Panc1 (cell line): ENCODE measurements at regions not wholly inside any gene's neighbourhood (a gene's known extent, or its start where the extent isn't known, plus 50 kb on each side); places are given as distances from the start of the nearest gene placed in this dataset.

ENCODE experiments used
- ATAC-seq: fragments of 200-7000 bp; cut with Tn5 transposase; 2 replicates; pipeline ENCODE4 v1.9.1; 2020; ENCODE audit warnings: mild to moderate bottlenecking, moderate library complexity
- BruUV-seq: library from RNA; stranded (reverse); fragments of 400-500 nt; replicated peaks from 2 replicates; lab custom pipeline; 2021; lab: Mats Ljungman, UMichigan
- CTCF ChIA-PET: fragments of 300-600 bp; sonication (Branson Sonifier 250); formaldehyde crosslinking; loops from one replicate; lab custom pipeline; 2022; ENCODE audit warnings: antibody characterized with exemption; lab: Charles Lee
- POLR2A ChIA-PET: fragments of 300-600 bp; sonication (Branson Sonifier 250); formaldehyde crosslinking; loops from one replicate; lab custom pipeline; 2022; ENCODE audit warnings: antibody characterized with exemption; lab: Charles Lee
- DNase-seq: peaks from one replicate; pipeline ENCODE4 v3.0.0-alpha.2; 2010; ENCODE audit warnings: low read depth, low spot score
- H3K27ac ChIP-seq: 2 replicates; pipeline ENCODE4 v1.5.1; 2011; ENCODE audit warnings: mild to moderate bottlenecking, low read length, inconsistent platforms
- H3K27me3 ChIP-seq: fragments of 200-500 bp; sonication (Bioruptor generic); 2 replicates; pipeline ENCODE4 v1.6.0; 2014; ENCODE audit warnings: low read length, inconsistent platforms; ENCODE audit not compliant: control insufficient read depth, insufficient read depth
- H3K36me3 ChIP-seq: fragments of 200-500 bp; sonication (Bioruptor generic); 2 replicates; pipeline ENCODE4 v1.5.1; 2014; ENCODE audit warnings: inconsistent platforms, mild to moderate bottlenecking, low read length, moderate library complexity; ENCODE audit not compliant: control insufficient read depth, insufficient read depth
- H3K4me1 ChIP-seq: 2 replicates; pipeline ENCODE4 v1.5.1; 2011; ENCODE audit warnings: inconsistent platforms, mild to moderate bottlenecking, low read length, moderate library complexity; ENCODE audit not compliant: control insufficient read depth, insufficient read depth
- H3K4me3 ChIP-seq, 2 experiments: 2 replicates each; pipeline ENCODE4 v1.5.1; 2011 to 2012; ENCODE audit warnings: low read depth in 2 of 2, low read length in 2 of 2, mild to moderate bottlenecking in 2 of 2, inconsistent platforms in 1 of 2, moderate library complexity in 1 of 2
- H3K9me3 ChIP-seq: fragments of 200-500 bp; sonication (Bioruptor generic); 2 replicates; pipeline ENCODE4 v1.5.1; 2014; ENCODE audit warnings: low read depth, mild to moderate bottlenecking, inconsistent platforms, low read length, moderate library complexity; ENCODE audit not compliant: control insufficient read depth, insufficient read depth
- CTCF ChIP-seq: fragments of 450-650 bp; IDR thresholded peaks from 2 replicates; pipeline ENCODE4 v1.5.1; 2017; ENCODE audit warnings: mild to moderate bottlenecking
- POLR2AphosphoS5 ChIP-seq: IDR thresholded peaks from 2 replicates; pipeline ENCODE4 v1.6.1; 2012; ENCODE audit warnings: mild to moderate bottlenecking, low read depth, low read length, moderate library complexity
- REST ChIP-seq, 2 experiments: IDR thresholded peaks; 2 replicates each; pipeline ENCODE4 v1.6.1; 2011 to 2012; ENCODE audit warnings: low read depth in 2 of 2, control low read depth in 1 of 2, low read length in 1 of 2, mild to moderate bottlenecking in 1 of 2, moderate library complexity in 1 of 2; ENCODE audit not compliant: insufficient read depth in 1 of 2
- SIN3A ChIP-seq: IDR thresholded peaks from 2 replicates; pipeline ENCODE4 v1.6.1; 2012; ENCODE audit warnings: low read depth, mild to moderate bottlenecking, low read length, moderate library complexity, borderline replicate concordance; ENCODE audit not compliant: insufficient read depth
- TCF7L2 ChIP-seq: IDR thresholded peaks from 2 replicates; pipeline ENCODE4 v1.6.1; 2011; ENCODE audit warnings: mild to moderate bottlenecking, low read depth, low read length, inconsistent platforms
- in situ Hi-C: cut with HindIII; loops from 2 replicates; pipeline ENCODE4 v1.10.0; 2016; ENCODE audit warnings: low sequenced_read_pairs, low pct_unique_long_range_greater_than_20kb
- intact Hi-C: fragments of 100-400 bp; cut with micrococcal nuclease; formaldehyde crosslinking; loops from one replicate; pipeline ENCODE4 v1.10.0; 2022; ENCODE audit not compliant: unreplicated experiment

GRCh38 chr1:57788313-57788712, 364.5 kb upstream of the DAB1 start:
- in situ Hi-C loops (no loop called here), intact Hi-C loops (no loop called here)
- CTCF ChIA-PET, result no interaction called here
- POLR2A ChIA-PET, result no interaction called here
- H3K27me3 ChIP-seq, result no peaks in the 10 kb centered on the region
- no peaks in the 10 kb centered on the region for H3K9me3 ChIP-seq
- no peaks in the 10 kb centered on the region for H3K36me3 ChIP-seq
- H3K4me3 ChIP-seq, result no peak overlapping the region
- H3K4me1 ChIP-seq, result no peaks in the 10 kb centered on the region
- no peak overlapping the region for H3K27ac ChIP-seq
- ATAC-seq, result no peak
- no peak for DNase-seq
- BruUV-seq, result no TSS peak
- TF ChIP-seq SIN3A, result no peak
- TF ChIP-seq POLR2AphosphoS5, result no peak
- TF ChIP-seq TCF7L2, result no peak
- no peak for TF ChIP-seq CTCF
- no peak for TF ChIP-seq REST (IDR thresholded peaks at IDR 0.05; ENCODE audit: insufficient read depth in 1 of 2, low read depth in 2 of 2, low read length in 1 of 2)

- no peaks in the 10 kb centered on the region for H3K27me3 ChIP-seq
- in situ Hi-C loops, result no loop called here
- H3K4me3 ChIP-seq, result no peak overlapping the region
- no peaks in the 10 kb centered on the region for H3K9me3 ChIP-seq
- CTCF ChIA-PET, result no interaction called here
- H3K27ac ChIP-seq, result no peak overlapping the region
- TF ChIP-seq CTCF, result no peak
- TF ChIP-seq SIN3A, result no peak
- no peak for TF ChIP-seq REST (IDR thresholded peaks at IDR 0.05; ENCODE audit: insufficient read depth in 1 of 2, low read depth in 2 of 2, low read length in 1 of 2)
- no peak for TF ChIP-seq POLR2AphosphoS5
- TF ChIP-seq TCF7L2, result no peak
- BruUV-seq, result no TSS peak
- ATAC-seq, result no peak
- POLR2A ChIA-PET, result no interaction called here
- no peaks in the 10 kb centered on the region for H3K36me3 ChIP-seq
- DNase-seq, result no peak
- intact Hi-C loops, result no loop called here
- H3K4me1 ChIP-seq, result no peaks in the 10 kb centered on the region
These were observed 360.5 kb upstream of the DAB1 start for GRCh38 chr1:57784356-57784755.
